GM20431 (cell line): ENCODE measurements at regions not wholly inside any gene's neighbourhood (a gene's known extent, or its start where the extent isn't known, plus 50 kb on each side); places are given as distances from the start of the nearest gene placed in this dataset.
"Not testable (repeated sequence)": the region's sequence is repeated elsewhere in the genome, so short reads cannot be mapped to it uniquely, and the experiment has no call there.

ENCODE experiments used
- in situ Hi-C: fragments of 300-500 bp; cut with MseI, MboI; formaldehyde crosslinking; loops from one replicate; pipeline ENCODE4 v1.15.0; 2020; ENCODE audit warnings: low sequenced_read_pairs; ENCODE audit not compliant: unreplicated experiment

- in situ Hi-C loops, result no loop called here
Observed at GRCh38 chr6:3919849-3920248, 70.7 kb downstream of the FAM50B start.

GRCh38 chr6:3920321-3920720 is 71.1 kb downstream of the FAM50B start:
- in situ Hi-C loops, result no loop called here

- in situ Hi-C loops, result no loop called here
Observed at GRCh38 chr6:3921663-3922062, 72.5 kb downstream of the FAM50B start.

GRCh38 chr6:3922619-3923018 is 73.4 kb downstream of the FAM50B start:
- in situ Hi-C loops, result not testable (repeated sequence)

- in situ Hi-C loops, result not testable (repeated sequence)
Observed at GRCh38 chr6:3925223-3926149, 76.3 kb downstream of the FAM50B start.

GRCh38 chr6:3926150-3926482 is 76.9 kb downstream of the FAM50B start:
- in situ Hi-C loops, result no loop called here

GRCh38 chr6:3928111-3928510 is 78.9 kb downstream of the FAM50B start:
- in situ Hi-C loops, result no loop called here

- in situ Hi-C loops, result no loop called here
Observed at GRCh38 chr6:3929281-3929798, 80.2 kb downstream of the FAM50B start.

- in situ Hi-C loops, result no loop called here
Observed at GRCh38 chr6:3937438-3937837, 88.3 kb downstream of the FAM50B start.

- in situ Hi-C loops, result no loop called here
Observed at GRCh38 chr6:3938715-3939367, 89.7 kb downstream of the FAM50B start.

- in situ Hi-C loops, result no loop called here
Observed at GRCh38 chr6:3939368-3939958, 90.3 kb downstream of the FAM50B start.

- in situ Hi-C loops, result no loop called here
Observed at GRCh38 chr6:3939964-3940363, 90.8 kb downstream of the FAM50B start.

- in situ Hi-C loops, result no loop called here
Observed at GRCh38 chr6:3940703-3941102, 91.5 kb downstream of the FAM50B start.

GRCh38 chr6:3943331-3943765 is 94.2 kb downstream of the FAM50B start:
- in situ Hi-C loops, result no loop called here

GRCh38 chr6:3944246-3944645 is 95.1 kb downstream of the FAM50B start:
- in situ Hi-C loops, result no loop called here

- in situ Hi-C loops, result no loop called here
Observed at GRCh38 chr6:3946778-3947177, 97.6 kb downstream of the FAM50B start.

GRCh38 chr6:3948866-3949265 is 99.7 kb downstream of the FAM50B start:
- in situ Hi-C loops, result no loop called here

GRCh38 chr6:3949521-3949920 is 100.3 kb downstream of the FAM50B start:
- in situ Hi-C loops, result no loop called here

GRCh38 chr6:3956054-3956453 is 106.9 kb downstream of the FAM50B start:
- in situ Hi-C loops, result no loop called here

- in situ Hi-C loops, result no loop called here
Observed at GRCh38 chr6:3957321-3957720, 108.1 kb downstream of the FAM50B start.

GRCh38 chr6:3958255-3958654 is 109.1 kb downstream of the FAM50B start:
- in situ Hi-C loops, result no loop called here
